ENCODE measurements at regions not wholly inside any gene's neighbourhood (a gene's known extent, or its start where the extent isn't known, plus 50 kb on each side); places are given as distances from the start of the nearest gene placed in this dataset.

DNA sequence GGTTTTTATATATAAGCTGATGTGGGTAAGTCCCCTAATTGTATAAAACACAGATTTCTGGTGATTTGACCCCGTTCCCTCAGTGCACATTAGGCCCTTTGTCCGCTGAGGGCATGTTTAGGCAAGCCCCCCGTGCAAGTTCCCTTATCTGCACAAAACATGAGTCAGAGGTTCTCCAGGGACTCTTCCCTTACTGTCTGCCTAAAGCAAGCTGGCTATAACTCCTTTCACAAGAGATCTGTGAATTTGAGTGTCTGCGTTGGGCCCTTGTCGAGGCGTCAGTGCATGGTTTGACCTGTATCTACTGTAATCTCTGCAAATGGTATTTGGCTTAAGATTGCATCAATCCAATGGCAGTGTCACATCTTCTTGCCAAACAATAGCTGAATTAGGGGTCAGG lies 712.8 kb downstream of the CDH8 start:
- DNase-seq = no peak

DNA sequence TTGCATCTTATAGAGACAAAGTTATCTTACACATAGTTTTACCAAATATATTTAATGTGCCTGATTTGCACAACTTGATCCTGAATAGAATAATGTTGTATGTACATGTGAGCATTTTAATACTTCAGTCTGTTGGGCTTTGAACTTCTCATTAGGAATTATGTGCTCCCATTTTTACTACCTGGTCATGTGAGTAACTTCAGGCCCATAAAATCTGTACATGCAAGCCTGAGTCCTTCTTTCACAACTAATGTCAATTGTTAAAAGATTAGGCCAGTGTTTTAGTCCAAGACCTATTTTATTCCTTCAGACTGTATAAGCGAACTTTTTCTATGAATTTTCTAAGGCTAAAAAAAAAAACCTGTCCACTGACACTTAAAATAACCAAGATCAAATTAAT lies 715.4 kb downstream of the CDH8 start:
- no peak for DNase-seq

DNA sequence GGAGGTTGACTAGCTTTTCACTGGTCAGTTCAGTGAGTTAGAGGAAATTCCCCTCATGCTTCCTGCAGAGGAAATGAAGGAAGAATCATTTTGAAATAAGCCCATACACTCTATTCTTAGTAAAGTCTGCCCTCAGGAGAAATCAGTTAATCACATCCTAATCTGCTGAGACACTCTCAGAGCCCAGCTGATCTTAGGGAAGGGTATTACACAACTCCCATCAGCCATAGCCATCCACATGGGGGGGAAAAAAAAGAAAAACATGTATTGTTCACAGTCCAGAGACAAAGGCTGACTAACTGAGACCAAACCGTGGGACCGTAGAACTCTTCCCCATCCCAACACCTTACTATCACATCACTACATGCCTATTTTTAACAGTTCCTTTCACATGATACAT lies 722.3 kb downstream of the CDH8 start:
- DNase-seq = no peak

DNA sequence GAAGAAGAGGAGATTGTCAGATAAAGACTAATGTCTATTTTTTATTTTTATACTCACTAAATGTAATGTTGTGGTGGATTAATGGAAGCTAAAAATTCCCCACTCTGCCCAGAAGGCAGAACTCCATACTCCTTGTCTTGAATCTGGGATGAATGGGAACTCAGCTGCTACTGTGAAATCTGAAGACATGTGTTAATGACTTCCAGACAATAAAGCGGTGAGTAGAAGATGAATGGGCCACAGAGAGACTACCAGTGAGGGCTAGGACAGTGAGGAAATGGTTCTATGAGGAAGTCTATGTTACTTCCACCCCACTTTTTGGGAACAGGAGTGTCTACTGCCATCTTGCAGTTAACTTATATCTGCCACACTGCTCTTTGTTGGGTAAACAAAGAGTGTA lies 726.9 kb downstream of the CDH8 start:
- DNase-seq = no peak

DNA sequence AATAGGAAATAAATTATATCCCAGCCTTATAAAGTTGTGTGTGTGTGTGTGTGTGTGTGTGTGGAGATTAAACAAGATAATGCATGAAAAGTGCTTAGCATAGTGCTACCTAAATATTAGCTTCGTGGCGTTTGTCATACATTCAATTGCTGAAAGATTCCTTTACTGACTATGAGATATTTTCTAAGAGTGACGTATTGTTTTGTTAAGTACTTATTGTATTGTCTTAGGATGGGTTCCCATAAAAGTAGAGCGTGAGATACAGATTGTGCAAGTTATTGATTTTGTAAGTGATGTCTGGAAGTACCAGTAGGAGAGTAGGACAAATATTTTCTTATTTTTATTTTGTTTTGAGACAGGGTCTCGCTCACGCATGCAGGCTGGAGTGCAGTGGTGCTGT lies 730.0 kb downstream of the CDH8 start:
- no peak for DNase-seq

DNA sequence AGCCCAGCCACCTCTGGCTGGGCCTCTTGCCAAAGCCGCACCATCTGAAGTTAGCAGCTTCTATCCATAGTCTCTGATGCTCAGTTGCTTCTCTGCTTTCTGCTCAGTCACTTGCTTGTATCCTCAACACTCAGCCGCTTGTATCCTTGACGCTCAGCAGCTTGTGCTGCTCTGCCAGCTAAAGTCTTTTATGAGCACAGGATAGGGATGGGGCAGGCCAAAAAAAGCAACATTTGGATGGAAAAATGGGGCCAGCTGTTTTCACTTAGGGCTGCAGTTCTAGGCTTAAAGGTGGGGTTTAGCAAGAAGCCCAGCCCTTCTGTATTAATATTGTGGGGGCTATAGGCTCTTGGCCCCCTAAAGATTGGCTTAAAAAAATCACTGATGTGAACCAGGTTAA lies 739.4 kb downstream of the CDH8 start:
- DNase-seq = no peak

DNA sequence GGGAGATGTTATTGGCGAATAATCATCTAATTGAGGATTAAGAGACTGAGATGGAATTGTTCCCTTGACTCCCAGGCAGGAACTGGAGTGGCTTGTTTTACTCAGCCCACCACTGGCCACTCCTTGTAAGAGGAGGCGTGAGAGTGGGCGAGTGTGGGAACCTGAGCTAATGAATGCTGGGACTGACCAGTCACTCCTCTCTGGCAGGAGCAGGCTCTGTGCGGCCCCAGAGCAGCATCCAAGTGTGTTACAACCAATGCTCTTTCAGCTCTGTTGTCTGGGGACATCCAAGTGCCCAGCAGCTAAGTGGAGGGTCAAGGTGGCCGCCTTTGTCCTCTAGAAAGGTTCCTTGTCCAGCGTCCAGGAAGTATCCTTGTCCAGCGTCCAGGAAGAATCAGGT lies 739.9 kb downstream of the CDH8 start:
- DNase-seq = no peak

DNA sequence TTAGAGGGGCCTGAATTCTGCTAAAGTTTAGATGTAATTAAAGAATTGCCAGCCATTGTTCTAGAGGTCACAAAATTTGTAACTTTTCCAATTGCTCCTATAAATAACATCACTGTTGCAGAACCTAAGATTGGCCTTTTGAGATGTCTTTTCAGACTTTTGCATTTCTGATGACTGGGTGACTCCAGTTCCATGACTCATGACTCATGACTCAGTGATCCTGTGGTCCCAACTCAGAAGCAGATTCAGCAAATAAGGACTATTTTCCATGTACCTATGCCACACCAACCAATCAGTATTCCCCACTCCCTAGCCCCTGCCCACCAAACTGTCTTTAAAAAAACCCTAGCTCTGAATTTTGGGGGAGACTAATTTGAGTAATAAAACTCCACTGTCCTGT lies 740.9 kb downstream of the CDH8 start:
- no peak for DNase-seq

DNA sequence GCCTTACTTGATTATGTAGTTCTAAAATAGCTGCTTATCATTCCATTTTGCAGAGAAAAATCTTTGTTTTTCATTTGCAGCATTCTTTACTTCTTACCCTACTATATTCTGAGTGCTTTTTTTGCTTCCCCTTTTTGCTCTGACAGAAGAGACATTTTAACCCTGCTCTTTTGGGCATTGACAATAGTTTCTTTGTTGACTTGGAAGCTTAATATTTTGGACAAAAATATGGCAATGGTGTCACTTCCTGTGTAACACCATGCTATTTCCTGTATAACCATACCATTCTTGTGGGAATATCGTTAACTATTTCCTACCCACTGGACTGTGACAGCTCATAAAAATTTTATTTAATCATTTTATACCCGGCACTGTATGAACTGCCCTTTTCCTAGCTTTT lies 747.1 kb downstream of the CDH8 start:
- no peak for DNase-seq

DNA sequence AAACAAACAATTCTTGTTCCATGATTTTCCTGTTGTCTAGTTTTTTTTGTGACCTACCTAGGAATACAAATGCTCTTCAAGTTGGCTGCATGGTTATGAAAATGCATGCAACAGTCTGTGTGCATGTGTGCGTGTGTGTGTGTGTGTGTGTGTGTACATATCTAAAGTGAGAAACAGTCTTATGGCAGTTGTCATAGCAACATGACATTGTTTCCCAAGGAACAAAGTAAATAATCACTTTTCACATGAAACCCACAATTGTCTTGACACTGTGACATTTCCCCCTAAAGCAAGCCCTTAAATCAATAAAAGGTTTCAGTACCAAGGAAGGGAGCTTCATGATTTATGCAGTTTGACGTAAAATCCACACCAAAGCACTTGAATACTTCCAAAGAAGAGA lies 758.4 kb downstream of the CDH8 start:
- DNase-seq = no peak

DNA sequence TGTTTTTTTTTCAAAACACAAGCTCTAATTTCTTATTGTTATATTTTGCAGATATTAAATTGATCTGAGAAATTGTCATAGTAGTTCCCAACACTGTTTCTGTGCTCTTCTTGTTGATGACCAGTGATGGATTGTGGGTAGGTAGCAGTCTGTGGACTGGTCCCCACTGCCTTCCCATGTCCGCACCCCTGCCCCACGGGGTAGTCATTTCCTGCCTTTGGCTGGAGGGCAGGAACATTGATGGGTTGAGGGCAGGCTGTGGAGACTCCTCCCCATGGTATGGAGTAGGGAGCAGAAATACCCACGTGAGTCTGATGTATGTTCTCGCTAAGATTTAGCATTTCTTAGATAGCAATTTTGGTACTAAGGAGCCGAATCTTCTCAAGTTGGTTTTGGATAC lies 762.0 kb downstream of the CDH8 start:
- DNase-seq = no peak

DNA sequence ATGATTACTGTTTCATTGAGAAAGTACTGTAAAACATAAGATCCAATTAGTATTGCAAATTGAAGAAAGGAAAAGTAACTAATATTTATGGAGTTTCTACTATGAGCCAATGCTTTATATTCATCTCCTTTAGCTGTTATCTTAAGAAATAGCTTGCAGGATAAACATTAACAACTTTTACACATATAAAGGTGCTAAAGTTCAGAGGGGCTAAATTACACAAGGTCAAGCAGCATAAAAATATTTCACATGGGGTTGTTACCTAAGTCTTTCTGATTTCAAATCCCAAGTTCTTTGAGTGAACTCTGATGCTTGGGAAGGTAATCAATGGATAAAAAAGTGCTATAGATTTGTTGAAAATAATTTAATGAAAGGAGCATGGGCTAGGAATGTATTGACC lies 765.5 kb downstream of the CDH8 start:
- DNase-seq = no peak

DNA sequence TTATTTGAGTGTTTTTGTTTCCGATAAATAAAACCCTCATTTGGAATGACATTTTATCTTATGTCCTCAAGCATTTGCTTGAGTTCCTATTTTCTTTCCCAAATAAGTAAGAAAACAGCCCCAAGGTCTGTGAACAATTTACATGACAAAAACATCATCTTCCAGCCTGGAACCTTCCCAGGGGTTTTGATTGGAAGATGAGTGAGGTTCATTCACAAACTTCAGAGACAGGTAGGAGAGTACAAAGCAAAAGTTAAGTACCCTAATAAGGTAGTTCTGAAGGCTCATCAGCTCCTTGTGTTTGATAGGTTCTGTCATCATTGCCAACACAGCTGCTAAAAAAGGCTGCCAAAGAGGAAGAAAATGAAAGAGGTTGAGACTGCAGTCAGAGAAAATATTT lies 772.8 kb downstream of the CDH8 start:
- DNase-seq = no peak

DNA sequence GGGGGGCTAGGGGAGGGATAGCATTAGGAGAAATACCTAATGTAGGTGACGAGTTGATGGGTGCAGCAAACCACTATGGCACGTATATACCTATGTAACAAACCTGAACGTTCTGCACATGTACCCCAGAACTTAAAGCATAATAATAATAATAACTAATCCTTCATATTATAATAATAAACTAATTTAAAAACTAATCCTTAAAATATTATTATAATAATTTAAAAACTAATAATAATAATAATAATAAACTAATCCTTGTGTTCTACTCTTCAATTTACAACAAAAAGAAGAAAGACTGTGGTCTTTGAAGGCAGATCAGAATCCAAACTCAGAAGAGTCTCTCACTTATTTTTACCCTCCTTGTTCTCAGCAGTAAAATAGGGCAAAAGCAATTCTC lies 774.9 kb downstream of the CDH8 start:
- no peak for DNase-seq

DNA sequence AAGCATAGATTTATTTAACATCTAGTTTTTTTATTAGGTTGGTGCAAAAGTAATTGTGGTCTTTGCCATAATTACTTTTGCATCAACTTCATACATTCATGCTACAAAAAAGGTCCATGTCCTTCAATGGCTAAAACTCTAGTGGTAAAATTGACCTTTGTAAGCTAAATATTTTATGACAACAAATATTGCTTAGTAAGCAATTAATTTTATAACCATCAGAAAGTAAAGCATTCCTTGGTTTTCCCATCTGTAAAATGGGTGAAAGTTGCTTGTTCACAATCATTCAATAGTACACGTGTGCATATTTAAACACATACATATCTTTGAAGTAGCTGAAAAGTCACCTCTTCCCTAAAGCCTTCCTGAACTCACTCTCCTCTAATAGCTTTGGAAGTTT lies 789.6 kb downstream of the CDH8 start:
- DNase-seq = no peak

DNA sequence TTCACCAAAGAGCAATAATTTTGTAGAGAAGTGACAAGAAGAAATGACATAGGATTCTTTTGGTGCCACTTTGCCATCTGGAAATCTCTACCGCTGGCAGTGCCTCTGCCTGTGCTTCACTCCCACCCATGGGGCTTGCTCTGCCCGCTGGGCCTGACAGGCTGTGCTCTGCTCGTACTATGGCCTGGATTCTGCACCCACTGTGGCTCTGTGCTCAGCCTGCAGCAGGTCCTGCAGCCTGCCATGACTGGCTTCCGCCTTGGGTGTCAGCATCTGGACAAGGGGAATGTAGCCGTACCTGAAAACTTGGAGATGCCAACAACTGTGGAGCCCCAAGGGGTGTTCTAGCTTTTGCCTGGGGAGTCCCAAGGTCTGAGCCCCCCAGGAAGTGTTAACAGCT lies 792.3 kb downstream of the CDH8 start:
- no peak for DNase-seq

DNA sequence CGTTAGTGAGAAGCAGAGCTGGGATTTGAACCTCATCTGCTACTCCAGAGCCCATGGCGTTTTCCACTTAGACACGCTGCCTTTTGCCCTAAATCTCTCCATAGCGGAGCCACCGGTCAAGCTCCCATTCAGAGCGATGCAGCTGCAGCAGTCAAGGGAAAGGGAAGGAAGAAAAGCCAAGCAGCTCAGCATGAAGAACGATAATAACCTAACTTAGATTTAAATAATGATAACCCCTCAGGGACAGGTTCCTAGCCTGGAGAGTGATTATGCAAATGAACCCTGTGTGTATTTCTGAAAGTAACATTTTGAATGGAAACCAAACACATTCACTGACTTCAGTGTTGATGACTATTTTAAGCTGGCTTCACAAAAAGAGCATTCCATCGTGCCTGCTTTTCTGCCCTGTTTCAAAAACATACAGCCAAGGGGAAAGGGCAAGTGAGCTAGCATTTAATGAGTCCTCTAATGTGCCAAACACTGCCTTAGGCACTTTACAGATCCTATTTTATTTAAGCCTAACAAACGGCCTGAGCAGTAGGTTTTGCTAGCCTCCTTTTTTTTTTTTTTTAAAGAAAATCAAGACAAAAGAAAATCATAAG lies 798.3 kb downstream of the CDH8 start:
- DNase-seq = no peak

DNA sequence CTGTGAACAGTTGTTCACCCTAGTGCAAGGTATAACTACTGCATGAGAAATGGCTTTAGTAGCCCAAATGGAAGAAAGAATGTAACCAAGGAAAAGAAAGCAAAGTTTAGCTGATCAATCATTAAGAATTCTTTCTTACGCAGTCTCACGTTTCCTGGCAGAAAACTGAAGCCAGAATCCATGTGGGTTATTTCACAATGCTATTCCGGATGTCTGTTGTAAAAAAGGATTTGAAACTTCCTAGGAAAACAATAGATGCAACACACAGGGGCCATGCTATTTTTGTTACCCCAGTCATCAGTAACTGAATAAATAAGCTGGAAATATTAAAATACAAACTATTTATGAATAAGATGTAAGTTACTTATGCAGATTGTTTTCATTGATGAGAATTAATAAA lies 802.5 kb downstream of the CDH8 start:
- DNase-seq = peak; percentile 30

DNA sequence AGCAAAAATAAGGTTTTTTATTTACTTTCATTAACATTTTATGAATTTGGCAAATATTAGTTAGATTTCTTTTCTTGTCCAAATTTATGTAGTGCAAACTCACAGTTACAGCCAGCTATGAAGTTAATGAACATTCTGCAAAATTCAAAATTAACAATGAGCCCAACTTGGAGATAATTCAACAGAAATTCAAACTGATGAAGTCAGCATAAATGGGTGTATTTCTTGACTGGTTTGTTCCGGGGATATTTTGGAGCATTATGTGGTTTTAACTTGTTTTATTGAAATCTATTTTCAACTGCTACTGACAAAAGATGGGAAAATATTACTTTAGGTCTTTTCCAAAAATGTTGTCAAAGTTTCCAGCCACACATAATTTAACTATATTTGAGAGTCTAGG lies 807.9 kb downstream of the CDH8 start:
- no peak for DNase-seq

DNA sequence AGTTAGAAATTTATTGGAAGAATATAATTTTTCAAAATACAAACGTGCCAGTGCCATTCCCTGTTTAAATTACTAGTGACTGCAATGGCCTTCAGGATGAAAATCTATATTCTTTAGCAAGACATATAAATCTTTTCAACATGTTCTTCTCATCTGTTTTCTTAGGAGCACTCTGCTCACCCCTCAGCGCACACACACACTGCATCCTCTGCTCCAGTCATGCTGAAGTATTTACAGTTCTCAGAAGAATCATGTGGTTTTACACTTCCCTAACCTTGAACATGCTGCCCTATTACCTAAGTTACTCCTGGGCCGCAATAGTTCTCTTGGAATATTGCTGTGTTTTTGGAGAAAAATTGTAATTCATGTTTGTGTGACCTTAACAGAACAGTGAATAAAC lies 820.6 kb downstream of the CDH8 start:
- no peak for DNase-seq

DNA sequence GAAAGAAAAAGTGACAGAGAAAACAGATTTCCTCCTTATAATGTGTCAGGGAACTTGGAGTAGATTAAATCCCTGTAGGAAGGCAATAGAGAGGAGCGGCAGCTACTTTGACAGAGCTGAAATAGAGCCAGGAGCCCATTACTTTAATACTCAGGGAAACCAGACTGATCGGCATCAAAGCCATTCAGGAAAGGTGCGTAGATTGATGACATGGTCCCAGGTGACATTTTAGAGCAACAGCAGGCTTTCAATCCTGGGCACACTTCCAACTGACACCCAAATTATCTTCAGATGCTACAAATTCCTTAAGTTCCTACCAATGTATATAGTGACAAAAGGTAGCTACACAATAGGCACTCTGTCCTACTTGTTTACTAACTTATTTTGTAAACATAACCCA lies 821.5 kb downstream of the CDH8 start:
- DNase-seq = no peak

DNA sequence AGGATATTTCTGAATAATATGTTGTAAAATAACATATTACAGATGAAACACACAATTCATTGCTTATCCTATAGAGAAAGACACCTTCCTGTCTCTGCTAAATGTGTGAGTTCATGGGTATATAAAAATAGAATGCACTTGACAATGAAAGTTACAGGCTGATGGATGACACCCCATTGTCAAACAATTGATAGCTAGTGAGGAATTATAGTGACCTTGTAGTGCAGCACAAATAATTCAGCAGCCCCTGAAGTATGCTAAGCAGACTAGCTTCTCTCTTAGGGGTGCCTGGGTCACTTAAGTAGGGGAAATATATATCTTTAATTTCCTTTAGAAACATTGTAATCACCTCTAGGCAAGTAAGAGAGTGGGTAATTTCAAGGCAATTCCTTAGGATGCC lies 826.2 kb downstream of the CDH8 start:
- DNase-seq = no peak

DNA sequence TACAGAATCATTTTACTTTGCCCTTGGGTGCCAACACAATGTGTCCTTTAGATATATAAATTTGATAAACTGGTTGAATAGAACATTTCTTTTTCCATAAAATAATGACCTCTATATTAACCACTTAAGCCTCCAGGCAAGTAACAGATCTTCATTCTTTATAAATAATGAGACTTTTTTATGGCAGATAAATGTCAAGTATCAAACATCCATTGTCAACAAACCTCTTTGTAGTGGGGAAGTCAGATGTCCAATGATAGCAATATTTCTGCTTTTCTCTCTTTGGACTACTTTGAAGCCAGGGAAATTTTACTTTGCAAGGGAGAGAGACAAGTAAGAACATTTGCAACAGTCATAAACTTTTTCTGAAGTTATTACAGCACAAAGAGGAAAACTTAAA lies 841.2 kb downstream of the CDH8 start:
- no peak for DNase-seq

DNA sequence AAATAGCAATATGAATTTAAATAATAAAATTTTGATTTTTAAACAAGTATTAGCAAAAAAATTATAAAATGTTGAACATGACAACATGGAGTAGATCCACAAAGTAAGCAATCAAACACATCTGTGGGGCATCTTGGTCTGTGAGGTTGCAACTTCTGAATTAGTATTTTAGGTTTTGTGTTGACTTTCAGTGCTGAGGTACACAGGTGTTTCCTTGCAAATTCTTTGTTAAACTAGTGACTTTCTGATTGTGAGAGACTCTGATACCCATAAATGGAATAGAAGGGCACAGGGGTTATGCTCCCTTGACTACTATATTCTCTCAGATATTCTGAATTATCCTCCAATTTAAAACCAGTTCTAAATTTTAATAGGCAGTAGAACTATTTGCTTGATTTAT lies 841.7 kb downstream of the CDH8 start:
- no peak for DNase-seq

DNA sequence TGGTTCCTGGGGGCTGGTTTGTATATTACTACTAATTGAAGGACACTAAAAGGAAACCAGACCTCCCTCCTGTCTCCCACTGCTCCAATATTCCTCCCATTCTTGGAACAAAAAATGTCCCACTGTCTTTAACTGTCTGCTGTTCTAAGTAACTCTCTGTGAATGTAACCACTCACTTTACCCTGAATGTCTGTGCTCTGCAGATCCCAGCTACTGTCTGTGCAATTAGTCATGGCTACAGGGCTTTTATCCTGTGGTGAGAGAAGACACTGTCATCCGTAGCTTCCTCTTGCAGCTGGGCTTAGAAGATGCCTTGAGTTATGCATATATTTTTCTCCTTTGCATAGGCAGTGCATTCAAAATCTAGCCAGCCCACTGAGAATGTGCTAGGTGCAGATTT lies 853.8 kb downstream of the CDH8 start:
- DNase-seq = no peak
